Fibroblast of mammary gland (primary cell): ENCODE measurements at regions not wholly inside any gene's neighbourhood (a gene's known extent, or its start where the extent isn't known, plus 50 kb on each side); places are given as distances from the start of the nearest gene placed in this dataset.

Source experiments
- DNase-seq: peaks from one replicate; pipeline ENCODE4 v3.0.0-alpha.2; 2010; ENCODE audit warnings: low read depth
- H3K4me3 ChIP-seq: 2 replicates; pipeline ENCODE4 v1.5.1; 2011; ENCODE audit warnings: low read depth, mild to moderate bottlenecking, low read length, moderate library complexity; ENCODE audit not compliant: control insufficient read depth
- CTCF ChIP-seq: conservative IDR thresholded peaks from 2 replicates; pipeline ENCODE4 v1.5.1; 2011; ENCODE audit warnings: low read depth, low read length, inconsistent platforms; ENCODE audit not compliant: control insufficient read depth, insufficient read depth

GRCh38 chr2:82656420-82656819, 1802.7 kb downstream of the SUCLG1 start:
- TF ChIP-seq CTCF = no peak
- no peak overlapping the region for H3K4me3 ChIP-seq
- DNase-seq = no peak

GRCh38 chr2:82652117-82652516, 1807.0 kb downstream of the SUCLG1 start:
- DNase-seq = no peak
- no peak for TF ChIP-seq CTCF
- H3K4me3 ChIP-seq = no peak overlapping the region

- no peak overlapping the region for H3K4me3 ChIP-seq
- no peak for TF ChIP-seq CTCF
- no peak for DNase-seq
Measured at GRCh38 chr2:82650038-82650437, 1809.0 kb downstream of the SUCLG1 start.

GRCh38 chr2:82641598-82642180, 1817.4 kb downstream of the SUCLG1 start:
- no peak overlapping the region for H3K4me3 ChIP-seq
- no peak for DNase-seq
- no peak for TF ChIP-seq CTCF

GRCh38 chr2:82636402-82637020, 1822.6 kb downstream of the SUCLG1 start:
- no peak for DNase-seq
- TF ChIP-seq CTCF = no peak
- H3K4me3 ChIP-seq = no peak overlapping the region

- H3K4me3 ChIP-seq = no peak overlapping the region
- DNase-seq = no peak
- TF ChIP-seq CTCF = no peak
Measured at GRCh38 chr2:82599021-82599420, 1860.1 kb downstream of the SUCLG1 start.
